Neural cell (in vitro differentiated cells): ENCODE measurements at regions not wholly inside any gene's neighbourhood (a gene's known extent, or its start where the extent isn't known, plus 50 kb on each side); places are given as distances from the start of the nearest gene placed in this dataset.

Experiments used
- H2AFZ ChIP-seq: fragments of 200-600, 300-800 bp; sonication (generic), shearing (Covaris generic); 2 replicates; pipeline ENCODE4 v1.6.0; 2014; ENCODE audit warnings: low read depth, mild to moderate bottlenecking, antibody characterized with exemption, low read length, moderate library complexity
- H3F3A ChIP-seq: fragments of 200-600 bp; shearing (Covaris generic); 2 replicates; pipeline ENCODE4 v1.6.1; 2016; ENCODE audit warnings: mild to moderate bottlenecking, moderate library complexity, mixed read lengths, antibody characterized with exemption, low read length; ENCODE audit not compliant: insufficient read depth, poor library complexity, severe bottlenecking
- H3K27ac ChIP-seq: fragments of 200-600, 300-800 bp; sonication (generic), shearing (Covaris generic); 2 replicates; pipeline ENCODE4 v1.5.1; 2014; ENCODE audit warnings: mild to moderate bottlenecking, low read length, moderate library complexity
- H3K27me3 ChIP-seq: fragments of 300-800, 200-600 bp; sonication (generic), shearing (Covaris generic); 2 replicates; pipeline ENCODE4 v1.6.0; 2014; ENCODE audit warnings: mild to moderate bottlenecking, low read depth, low read length, moderate library complexity; ENCODE audit not compliant: insufficient read depth
- H3K36me3 ChIP-seq: fragments of 300-800, 200-600 bp; sonication (generic), shearing (Covaris generic); 2 replicates; pipeline ENCODE4 v1.5.1; 2014; ENCODE audit warnings: mild to moderate bottlenecking, antibody characterized with exemption, low read length, moderate library complexity; ENCODE audit not compliant: insufficient read depth
- H3K4me2 ChIP-seq: fragments of 300-800, 200-600 bp; sonication (generic), shearing (Covaris generic); 2 replicates; pipeline ENCODE4 v1.6.0; 2014; ENCODE audit warnings: mild to moderate bottlenecking, low read length
- H3K4me3 ChIP-seq: fragments of 300-800, 200-600 bp; sonication (generic), shearing (Covaris generic); 2 replicates; pipeline ENCODE4 v1.5.1; 2014; ENCODE audit warnings: mild to moderate bottlenecking, low read length, moderate library complexity
- H3K79me2 ChIP-seq: fragments of 200-600 bp; shearing (Covaris generic); replicated peaks from 2 replicates; pipeline ENCODE4 v1.6.0; 2014; ENCODE audit warnings: mild to moderate bottlenecking, low read length, moderate library complexity; ENCODE audit not compliant: insufficient read depth
- H3K9ac ChIP-seq: fragments of 300-800, 200-600 bp; sonication (generic), shearing (Covaris generic); 2 replicates; pipeline ENCODE4 v1.6.1; 2016; ENCODE audit warnings: mild to moderate bottlenecking, low read length, mixed read lengths
- H3K9me2 ChIP-seq: fragments of 200-600 bp; shearing (Covaris generic); 2 replicates; pipeline ENCODE4 v1.6.1; 2016; ENCODE audit warnings: mild to moderate bottlenecking, low read length, mixed read lengths; ENCODE audit not compliant: insufficient read depth
- H3K9me3 ChIP-seq: fragments of 200-600, 300-800 bp; sonication (generic), shearing (Covaris generic); 2 replicates; pipeline ENCODE4 v1.6.1; 2016; ENCODE audit warnings: mild to moderate bottlenecking, mixed run types, low read length, moderate library complexity, mixed read lengths
- H4K20me1 ChIP-seq: fragments of 200-600 bp; shearing (Covaris generic); 2 replicates; pipeline ENCODE4 v1.6.1; 2016; ENCODE audit warnings: mild to moderate bottlenecking, mixed run types; ENCODE audit not compliant: insufficient read depth
- EP300 ChIP-seq: fragments of 450-650 bp; conservative IDR thresholded peaks from 2 replicates; pipeline ENCODE4 v1.6.1; 2014; ENCODE audit warnings: antibody characterized with exemption, mild to moderate bottlenecking, moderate library complexity; ENCODE audit not compliant: poor library complexity, severe bottlenecking
- EZH2 ChIP-seq: fragments of 200-600, 300-800 bp; shearing (Covaris generic), sonication (generic); IDR thresholded peaks from 2 replicates; pipeline ENCODE4 v1.6.1; 2014; ENCODE audit warnings: antibody characterized with exemption, low read length, borderline replicate concordance, mild to moderate bottlenecking; ENCODE audit not compliant: insufficient read depth, poor library complexity, severe bottlenecking
- MXI1 ChIP-seq: fragments of 450-650 bp; conservative IDR thresholded peaks from 2 replicates; pipeline ENCODE4 v1.6.1; 2014; ENCODE audit warnings: antibody characterized with exemption, mild to moderate bottlenecking; ENCODE audit not compliant: poor library complexity, severe bottlenecking
- POLR2AphosphoS5 ChIP-seq: IDR thresholded peaks from 2 replicates; pipeline ENCODE4 v1.6.1; 2012
- RAD21 ChIP-seq: fragments of 450-650 bp; conservative IDR thresholded peaks from 2 replicates; pipeline ENCODE4 v1.6.1; 2014; ENCODE audit warnings: antibody characterized with exemption, mild to moderate bottlenecking, moderate library complexity
- SMC3 ChIP-seq: fragments of 450-650 bp; conservative IDR thresholded peaks from 2 replicates; pipeline ENCODE4 v1.6.1; 2014; ENCODE audit warnings: antibody characterized with exemption, mild to moderate bottlenecking, moderate library complexity; ENCODE audit not compliant: poor library complexity
- TAF1 ChIP-seq: IDR thresholded peaks from 2 replicates; pipeline ENCODE4 v1.6.1; 2012; ENCODE audit warnings: low read depth
- TF ChIP-seq, protein P1 (sequence below): fragments of 450-650 bp; IDR thresholded peaks from 2 replicates; pipeline ENCODE4 v1.5.1; 2014; ENCODE audit warnings: antibody characterized with exemption, mild to moderate bottlenecking, moderate library complexity; ENCODE audit not compliant: poor library complexity, severe bottlenecking
- TF ChIP-seq, protein P2 (sequence below): IDR thresholded peaks from 2 replicates; pipeline ENCODE4 v1.6.1; 2012; ENCODE audit warnings: borderline replicate concordance

DNA sequence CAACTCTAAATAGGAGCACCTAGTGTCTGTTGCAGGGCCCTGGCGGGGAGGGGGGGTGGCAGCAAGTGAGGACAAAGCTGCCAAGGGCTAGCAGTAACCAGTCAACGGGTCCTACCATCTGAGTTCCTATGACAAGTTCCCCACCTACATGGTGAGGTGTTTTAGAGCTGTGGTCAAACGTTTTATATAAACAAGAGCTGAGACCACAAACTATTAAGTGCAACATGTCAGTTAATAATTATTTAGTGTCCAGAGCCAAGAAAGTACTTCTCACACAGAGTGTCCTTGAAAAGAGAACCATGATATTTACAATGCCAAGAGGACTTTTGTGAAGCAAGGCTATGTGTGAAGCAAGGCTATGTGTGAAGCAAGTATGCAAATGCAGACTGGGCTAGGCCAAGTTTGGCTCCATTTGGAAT, 434.7 kb downstream of the TNS3 start:
- H4K20me1 ChIP-seq, result no peaks in the 10 kb centered on the region
- no peaks in the 10 kb centered on the region for H3K36me3 ChIP-seq
- no peak overlapping the region for H3K4me2 ChIP-seq
- H3K79me2 ChIP-seq, result no peaks in the 10 kb centered on the region
- no peak overlapping the region for H2AFZ ChIP-seq
- no peaks in the 10 kb centered on the region for H3F3A ChIP-seq
- no peaks in the 10 kb centered on the region for H3K27me3 ChIP-seq
- H3K27ac ChIP-seq, result no peak overlapping the region
- H3K9me2 ChIP-seq, result no peaks in the 10 kb centered on the region
- H3K9ac ChIP-seq, result no peak overlapping the region
- H3K4me3 ChIP-seq, result no peak overlapping the region
- TF ChIP-seq, protein P1, sequence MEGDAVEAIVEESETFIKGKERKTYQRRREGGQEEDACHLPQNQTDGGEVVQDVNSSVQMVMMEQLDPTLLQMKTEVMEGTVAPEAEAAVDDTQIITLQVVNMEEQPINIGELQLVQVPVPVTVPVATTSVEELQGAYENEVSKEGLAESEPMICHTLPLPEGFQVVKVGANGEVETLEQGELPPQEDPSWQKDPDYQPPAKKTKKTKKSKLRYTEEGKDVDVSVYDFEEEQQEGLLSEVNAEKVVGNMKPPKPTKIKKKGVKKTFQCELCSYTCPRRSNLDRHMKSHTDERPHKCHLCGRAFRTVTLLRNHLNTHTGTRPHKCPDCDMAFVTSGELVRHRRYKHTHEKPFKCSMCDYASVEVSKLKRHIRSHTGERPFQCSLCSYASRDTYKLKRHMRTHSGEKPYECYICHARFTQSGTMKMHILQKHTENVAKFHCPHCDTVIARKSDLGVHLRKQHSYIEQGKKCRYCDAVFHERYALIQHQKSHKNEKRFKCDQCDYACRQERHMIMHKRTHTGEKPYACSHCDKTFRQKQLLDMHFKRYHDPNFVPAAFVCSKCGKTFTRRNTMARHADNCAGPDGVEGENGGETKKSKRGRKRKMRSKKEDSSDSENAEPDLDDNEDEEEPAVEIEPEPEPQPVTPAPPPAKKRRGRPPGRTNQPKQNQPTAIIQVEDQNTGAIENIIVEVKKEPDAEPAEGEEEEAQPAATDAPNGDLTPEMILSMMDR, result no peak
- no peak for TF ChIP-seq SMC3
- TF ChIP-seq, protein P2, sequence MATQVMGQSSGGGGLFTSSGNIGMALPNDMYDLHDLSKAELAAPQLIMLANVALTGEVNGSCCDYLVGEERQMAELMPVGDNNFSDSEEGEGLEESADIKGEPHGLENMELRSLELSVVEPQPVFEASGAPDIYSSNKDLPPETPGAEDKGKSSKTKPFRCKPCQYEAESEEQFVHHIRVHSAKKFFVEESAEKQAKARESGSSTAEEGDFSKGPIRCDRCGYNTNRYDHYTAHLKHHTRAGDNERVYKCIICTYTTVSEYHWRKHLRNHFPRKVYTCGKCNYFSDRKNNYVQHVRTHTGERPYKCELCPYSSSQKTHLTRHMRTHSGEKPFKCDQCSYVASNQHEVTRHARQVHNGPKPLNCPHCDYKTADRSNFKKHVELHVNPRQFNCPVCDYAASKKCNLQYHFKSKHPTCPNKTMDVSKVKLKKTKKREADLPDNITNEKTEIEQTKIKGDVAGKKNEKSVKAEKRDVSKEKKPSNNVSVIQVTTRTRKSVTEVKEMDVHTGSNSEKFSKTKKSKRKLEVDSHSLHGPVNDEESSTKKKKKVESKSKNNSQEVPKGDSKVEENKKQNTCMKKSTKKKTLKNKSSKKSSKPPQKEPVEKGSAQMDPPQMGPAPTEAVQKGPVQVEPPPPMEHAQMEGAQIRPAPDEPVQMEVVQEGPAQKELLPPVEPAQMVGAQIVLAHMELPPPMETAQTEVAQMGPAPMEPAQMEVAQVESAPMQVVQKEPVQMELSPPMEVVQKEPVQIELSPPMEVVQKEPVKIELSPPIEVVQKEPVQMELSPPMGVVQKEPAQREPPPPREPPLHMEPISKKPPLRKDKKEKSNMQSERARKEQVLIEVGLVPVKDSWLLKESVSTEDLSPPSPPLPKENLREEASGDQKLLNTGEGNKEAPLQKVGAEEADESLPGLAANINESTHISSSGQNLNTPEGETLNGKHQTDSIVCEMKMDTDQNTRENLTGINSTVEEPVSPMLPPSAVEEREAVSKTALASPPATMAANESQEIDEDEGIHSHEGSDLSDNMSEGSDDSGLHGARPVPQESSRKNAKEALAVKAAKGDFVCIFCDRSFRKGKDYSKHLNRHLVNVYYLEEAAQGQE, result no peak
- no peak for TF ChIP-seq RAD21
- TF ChIP-seq EP300, result no peak
- TF ChIP-seq TAF1, result no peak
- TF ChIP-seq EZH2, result no peak
- no peaks in the 10 kb centered on the region for H3K9me3 ChIP-seq

DNA sequence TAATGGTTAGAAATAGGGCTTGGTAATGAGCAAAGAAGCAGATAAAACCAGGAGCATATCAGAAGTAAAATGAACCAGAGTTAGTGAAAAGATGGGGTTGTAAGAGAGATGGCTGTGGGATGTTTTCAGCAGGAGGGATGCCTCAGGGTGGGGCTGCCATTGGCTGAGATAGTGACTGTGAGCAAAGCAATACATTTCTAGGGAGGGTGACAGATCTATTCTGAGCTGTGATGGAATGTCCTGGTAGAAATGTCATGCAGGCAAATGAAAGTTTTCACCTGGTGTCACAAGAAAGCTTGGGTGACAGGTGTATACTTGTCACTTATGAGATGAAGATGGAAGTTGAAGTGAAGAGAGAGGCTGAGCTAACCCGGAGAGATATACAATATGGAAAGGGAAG, 435.9 kb downstream of the TNS3 start:
- Histone ChIP-seq H3K79me2 (no peaks in the 10 kb centered on the region), H3K4me3 (no peak overlapping the region), H2AFZ (no peak overlapping the region), H3K9me3 (no peaks in the 10 kb centered on the region), H3K36me3 (no peaks in the 10 kb centered on the region), H3F3A (no peaks in the 10 kb centered on the region), H3K27ac (no peak overlapping the region), H3K9ac (no peak overlapping the region), H4K20me1 (no peaks in the 10 kb centered on the region), H3K4me2 (no peak overlapping the region), H3K27me3 (no peaks in the 10 kb centered on the region), H3K9me2 (no peaks in the 10 kb centered on the region)
- TF ChIP-seq EP300 (peak; percentile 17), RAD21 (no peak)

DNA sequence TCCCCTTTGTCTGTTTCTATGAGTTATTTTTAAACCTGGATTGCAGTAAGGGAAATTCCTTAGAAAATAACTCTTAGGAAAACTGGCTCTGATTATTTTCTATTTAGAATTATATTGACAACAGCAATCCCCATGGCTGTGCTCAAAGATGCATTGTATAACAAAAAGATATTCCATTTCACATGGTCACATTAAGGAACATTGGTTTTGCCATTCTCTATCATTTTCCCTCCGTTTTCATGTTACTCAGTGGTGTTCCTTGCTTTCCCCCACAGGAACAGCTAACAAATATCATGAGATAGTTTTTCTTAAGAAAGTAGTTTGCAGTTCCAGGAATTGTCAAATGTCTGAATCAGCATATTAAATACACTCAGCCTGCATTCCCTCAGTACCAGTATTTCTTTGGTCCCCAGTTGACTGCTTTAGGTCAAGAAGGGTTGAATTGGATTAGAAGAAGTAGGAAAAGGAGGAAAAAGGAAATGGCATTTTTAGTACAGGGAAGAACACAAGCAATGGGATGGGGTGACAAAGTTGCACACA, 436.7 kb downstream of the TNS3 start:
- no peak overlapping the region for H3K9ac ChIP-seq
- TF ChIP-seq RAD21 (no peak), EZH2 (no peak), TAF1 (no peak), SMC3 (no peak), POLR2AphosphoS5 (no peak), MXI1 (no peak), EP300 (no peak)
- TF ChIP-seq, protein P2, result no peak

More for the DNA sequence above, 436.7 kb downstream of the TNS3 start:
- Histone ChIP-seq H2AFZ (no peak overlapping the region), H3K9me2 (no peaks in the 10 kb centered on the region), H3K27ac (no peak overlapping the region), H3K4me3 (no peak overlapping the region), H3K27me3 (no peaks in the 10 kb centered on the region), H3K79me2 (no peaks in the 10 kb centered on the region), H3K9me3 (no peaks in the 10 kb centered on the region), H3F3A (no peaks in the 10 kb centered on the region), H4K20me1 (no peaks in the 10 kb centered on the region), H3K4me2 (no peak overlapping the region), H3K36me3 (no peaks in the 10 kb centered on the region)
